Cardiac fibroblast (primary cell): ENCODE measurements at regions not wholly inside any gene's neighbourhood (a gene's known extent, or its start where the extent isn't known, plus 50 kb on each side); places are given as distances from the start of the nearest gene placed in this dataset.
"Not testable (repeated sequence)": the region's sequence is repeated elsewhere in the genome, so short reads cannot be mapped to it uniquely, and the experiment has no call there.

Experiments used
- DNase-seq, 2 donors: peaks; one replicate each; pipeline versions ENCODE4 v3.0.0 to v3.0.0-alpha.2; 2010; ENCODE audit warnings: low read depth in 2 of 2
- H3K4me3 ChIP-seq, 2 donors: replicated peaks in 1 of 2; 1 replicate in 1 of 2; 2 replicates in 1 of 2; pipeline ENCODE4 v1.5.1; 2011; ENCODE audit warnings: low read depth in 2 of 2, low read length in 2 of 2, mild to moderate bottlenecking in 2 of 2, moderate library complexity in 1 of 2
- CTCF ChIP-seq: IDR thresholded peaks from one replicate; pipeline ENCODE4 v1.5.1; 2011; ENCODE audit warnings: low read depth, mild to moderate bottlenecking, low read length, inconsistent platforms

DNA sequence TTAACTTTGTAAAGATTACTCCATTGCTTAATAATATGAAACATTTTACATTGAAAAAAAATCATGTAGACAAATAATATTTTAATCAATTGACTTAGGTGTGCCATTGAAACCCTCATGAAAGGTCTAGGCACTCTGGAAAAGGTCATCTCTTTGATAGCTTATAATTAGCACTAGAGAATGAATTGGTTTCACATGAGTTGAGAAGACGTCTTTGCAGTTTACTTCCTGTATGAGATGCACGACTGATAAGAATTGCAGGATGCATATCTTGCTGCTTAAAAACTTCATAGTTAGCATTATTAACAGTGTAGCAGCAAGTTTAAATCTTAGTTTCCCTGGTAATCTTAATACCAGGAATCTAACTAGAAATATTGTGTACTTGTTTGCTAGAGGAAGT is 614.2 kb upstream of the COBL start:
- H3K4me3 ChIP-seq = no peak overlapping the region
- TF ChIP-seq CTCF = no peak
- no peak for DNase-seq

- DNase-seq = no peak
- TF ChIP-seq CTCF = no peak
- H3K4me3 ChIP-seq = no peak overlapping the region
Measured at GRCh38 chr7:51929818-51930217, 613.2 kb upstream of the COBL start.

- H3K4me3 ChIP-seq = no peak overlapping the region
- no peak for TF ChIP-seq CTCF
- DNase-seq = no peak
Measured at GRCh38 chr7:51927738-51928137, 611.1 kb upstream of the COBL start.

DNA sequence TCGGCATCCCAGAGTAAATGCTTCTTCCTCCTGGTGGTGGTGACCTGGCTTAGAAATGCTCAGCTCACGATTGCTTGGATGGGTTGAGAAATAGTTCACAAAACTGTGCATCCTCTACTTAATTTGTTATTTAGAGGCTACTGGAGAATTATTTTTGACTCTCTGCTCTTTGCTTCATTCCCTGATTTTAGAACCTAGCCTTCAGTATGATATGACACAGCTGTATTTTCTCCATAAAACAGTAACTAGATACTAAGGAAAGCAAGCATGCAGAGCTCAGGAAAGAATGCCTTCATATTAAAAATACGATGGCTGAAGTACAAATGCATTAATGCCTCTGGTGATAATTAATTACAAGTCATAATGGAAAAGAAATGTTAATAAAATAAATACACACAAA is 602.0 kb upstream of the COBL start:
- DNase-seq = no peak
- TF ChIP-seq CTCF = no peak
- no peak overlapping the region for H3K4me3 ChIP-seq

GRCh38 chr7:51901489-51901840 is 584.9 kb upstream of the COBL start:
- H3K4me3 ChIP-seq = no peak overlapping the region
- DNase-seq = no peak
- no peak for TF ChIP-seq CTCF

DNA sequence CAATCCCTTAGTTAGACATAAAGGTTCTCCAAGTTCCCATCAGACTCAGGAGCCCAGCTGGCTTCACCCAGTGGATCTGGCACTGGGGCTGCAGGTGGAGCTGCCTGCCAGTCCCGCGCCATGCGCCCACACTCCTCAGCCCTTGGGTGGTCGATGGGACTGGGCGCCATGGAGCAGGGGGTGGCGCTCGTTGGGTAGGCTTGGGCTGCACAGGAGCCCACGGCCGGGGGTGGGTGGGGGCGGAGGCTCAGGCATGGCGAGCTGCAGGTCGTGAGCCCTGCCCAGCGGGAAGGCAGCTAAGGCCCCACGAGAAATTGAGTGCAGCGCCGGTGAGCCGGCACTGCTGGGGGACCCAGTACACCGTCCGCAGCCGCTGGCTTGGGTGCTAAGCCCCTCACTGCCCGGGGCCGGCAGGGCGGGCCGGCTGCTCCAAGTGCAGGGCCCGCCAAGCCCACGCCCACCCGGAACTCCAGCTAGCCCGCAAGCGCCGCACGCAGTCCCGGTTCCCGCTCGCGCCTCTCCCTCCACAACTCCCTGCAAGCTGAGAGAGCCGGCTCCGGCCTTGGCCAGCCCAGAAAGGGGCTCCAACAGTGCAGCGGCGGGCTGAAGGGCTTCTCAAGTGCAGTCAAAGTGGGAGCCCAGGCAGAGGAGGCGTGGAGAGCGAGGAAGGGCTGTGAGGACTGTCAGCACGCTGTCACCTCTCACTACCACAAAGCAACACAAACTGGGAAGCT is 584.3 kb upstream of the COBL start:
- not testable (repeated sequence) for H3K4me3 ChIP-seq, DNase-seq

- no peak for TF ChIP-seq CTCF
- no peak for DNase-seq
- no peak overlapping the region for H3K4me3 ChIP-seq
Measured at GRCh38 chr7:51899611-51900010, 583.0 kb upstream of the COBL start.
